ENCODE measurements at regions not wholly inside any gene's neighbourhood (a gene's known extent, or its start where the extent isn't known, plus 50 kb on each side); places are given as distances from the start of the nearest gene placed in this dataset.

GRCh38 chr11:134503596-134503995 is 91.6 kb upstream of the B3GAT1 start:
- H3K27me3 ChIP-seq (ENCODE audit: control insufficient read depth, insufficient read depth, low read length): no peaks in the 10 kb centered on the region
- H3K27ac ChIP-seq (ENCODE audit: insufficient read depth, low read length): no peak overlapping the region
- H3K4me2 ChIP-seq (ENCODE audit: extremely low read depth, insufficient read depth, low read length): no peak overlapping the region
- H3K36me3 ChIP-seq (ENCODE audit: control insufficient read depth, insufficient read depth, low read length): no peaks in the 10 kb centered on the region
- no peak for DNase-seq (ENCODE audit: low read depth in 2 of 2)
- no peaks in the 10 kb centered on the region for H3K9me3 ChIP-seq (ENCODE audit: control insufficient read depth, insufficient read depth, low read depth, low read length)
- H3K9ac ChIP-seq (ENCODE audit: insufficient read depth, low read length): no peak overlapping the region
- no peaks in the 10 kb centered on the region for H4K20me1 ChIP-seq (ENCODE audit: control insufficient read depth, extremely low read depth, insufficient read depth, low read length)
- no peaks in the 10 kb centered on the region for H3K79me2 ChIP-seq (ENCODE audit: control insufficient read depth, insufficient read depth, low read length)
- no peaks in the 10 kb centered on the region for H3K4me1 ChIP-seq (ENCODE audit: control insufficient read depth, extremely low read depth, insufficient read depth, low read length)
- H2AFZ ChIP-seq (ENCODE audit: low read length): no peak overlapping the region
- H3K4me3 ChIP-seq (replicated peaks in 1 of 4; ENCODE audit: control extremely low read depth in 1 of 4, insufficient read depth in 1 of 4, low read depth in 3 of 4, low read length in 4 of 4): no peak overlapping the region
- TF ChIP-seq CTCF (conservative IDR thresholded peaks at IDR 0.05 in 1 of 2, IDR thresholded peaks at IDR 0.05 in 1 of 2; ENCODE audit: low read depth in 1 of 2, low read length in 2 of 2) (no peak), EZH2 (IDR thresholded peaks at IDR 0.05; ENCODE audit: low read length, missing control alignments) (no peak)

GRCh38 chr11:134503100-134503499 is 91.1 kb upstream of the B3GAT1 start:
- no peak overlapping the region for H3K9ac ChIP-seq (ENCODE audit: insufficient read depth, low read length)
- H3K36me3 ChIP-seq (ENCODE audit: control insufficient read depth, insufficient read depth, low read length): no peaks in the 10 kb centered on the region
- TF ChIP-seq CTCF (conservative IDR thresholded peaks at IDR 0.05 in 1 of 2, IDR thresholded peaks at IDR 0.05 in 1 of 2; ENCODE audit: low read depth in 1 of 2, low read length in 2 of 2) (no peak), EZH2 (IDR thresholded peaks at IDR 0.05; ENCODE audit: low read length, missing control alignments) (no peak)
- H3K27me3 ChIP-seq (ENCODE audit: control insufficient read depth, insufficient read depth, low read length): no peaks in the 10 kb centered on the region
- DNase-seq (ENCODE audit: low read depth in 2 of 2): no peak
- H3K4me3 ChIP-seq (replicated peaks in 1 of 4; ENCODE audit: control extremely low read depth in 1 of 4, insufficient read depth in 1 of 4, low read depth in 3 of 4, low read length in 4 of 4): no peak overlapping the region
- no peak overlapping the region for H3K4me2 ChIP-seq (ENCODE audit: extremely low read depth, insufficient read depth, low read length)
- no peaks in the 10 kb centered on the region for H3K4me1 ChIP-seq (ENCODE audit: control insufficient read depth, extremely low read depth, insufficient read depth, low read length)
- H3K79me2 ChIP-seq (ENCODE audit: control insufficient read depth, insufficient read depth, low read length): no peaks in the 10 kb centered on the region
- no peak overlapping the region for H3K27ac ChIP-seq (ENCODE audit: insufficient read depth, low read length)
- H3K9me3 ChIP-seq (ENCODE audit: control insufficient read depth, insufficient read depth, low read depth, low read length): no peaks in the 10 kb centered on the region
- H4K20me1 ChIP-seq (ENCODE audit: control insufficient read depth, extremely low read depth, insufficient read depth, low read length): no peaks in the 10 kb centered on the region
- H2AFZ ChIP-seq (ENCODE audit: low read length): no peak overlapping the region

DNA sequence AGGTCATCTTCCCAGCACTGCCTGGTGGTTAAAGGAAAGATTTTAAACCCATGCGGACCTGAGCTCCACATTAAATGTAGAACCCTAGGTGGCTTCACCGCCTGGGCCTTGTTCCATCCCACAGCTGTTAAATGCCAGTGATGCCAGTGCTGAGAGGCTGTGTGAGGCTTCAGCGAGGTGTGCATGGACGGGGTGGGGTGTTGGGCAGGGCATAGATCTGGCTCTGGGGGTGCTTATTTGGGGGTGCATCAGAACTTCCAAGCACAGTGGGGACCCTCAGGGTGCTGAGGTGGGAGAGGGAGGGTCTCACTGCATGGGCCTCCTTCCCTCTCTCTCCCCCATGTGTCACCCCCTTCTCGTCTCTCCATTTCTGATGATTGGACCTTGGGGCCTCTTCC is 90.1 kb upstream of the B3GAT1 start:
- H3K27me3 ChIP-seq (ENCODE audit: control insufficient read depth, insufficient read depth, low read length): no peaks in the 10 kb centered on the region
- no peak overlapping the region for H2AFZ ChIP-seq (ENCODE audit: low read length)
- no peak for DNase-seq (ENCODE audit: low read depth in 2 of 2)
- no peaks in the 10 kb centered on the region for H3K9me3 ChIP-seq (ENCODE audit: control insufficient read depth, insufficient read depth, low read depth, low read length)
- TF ChIP-seq CTCF (conservative IDR thresholded peaks at IDR 0.05 in 1 of 2, IDR thresholded peaks at IDR 0.05 in 1 of 2; ENCODE audit: low read depth in 1 of 2, low read length in 2 of 2): no peak
- TF ChIP-seq EZH2 (IDR thresholded peaks at IDR 0.05; ENCODE audit: low read length, missing control alignments): no peak
- no peak overlapping the region for H3K9ac ChIP-seq (ENCODE audit: insufficient read depth, low read length)
- no peak overlapping the region for H3K4me2 ChIP-seq (ENCODE audit: extremely low read depth, insufficient read depth, low read length)
- no peaks in the 10 kb centered on the region for H3K79me2 ChIP-seq (ENCODE audit: control insufficient read depth, insufficient read depth, low read length)
- H3K36me3 ChIP-seq (ENCODE audit: control insufficient read depth, insufficient read depth, low read length): no peaks in the 10 kb centered on the region
- no peak overlapping the region for H3K27ac ChIP-seq (ENCODE audit: insufficient read depth, low read length)
- H3K4me1 ChIP-seq (ENCODE audit: control insufficient read depth, extremely low read depth, insufficient read depth, low read length): no peaks in the 10 kb centered on the region
- no peak overlapping the region for H3K4me3 ChIP-seq (replicated peaks in 1 of 4; ENCODE audit: control extremely low read depth in 1 of 4, insufficient read depth in 1 of 4, low read depth in 3 of 4, low read length in 4 of 4)
- no peaks in the 10 kb centered on the region for H4K20me1 ChIP-seq (ENCODE audit: control insufficient read depth, extremely low read depth, insufficient read depth, low read length)
